Endodermal cell (in vitro differentiated cells): ENCODE measurements at regions not wholly inside any gene's neighbourhood (a gene's known extent, or its start where the extent isn't known, plus 50 kb on each side); places are given as distances from the start of the nearest gene placed in this dataset.

Source experiments
- DNase-seq: peaks from one replicate; pipeline ENCODE4 v3.0.0-alpha.2; 2017
- H3K27ac ChIP-seq: 2 replicates; pipeline ENCODE4 v1.5.1; 2013; ENCODE audit warnings: mild to moderate bottlenecking, low read depth, low read length, moderate library complexity
- H3K27me3 ChIP-seq: 2 replicates; pipeline ENCODE4 v1.6.1; 2013; ENCODE audit warnings: mild to moderate bottlenecking, low read length, moderate library complexity; ENCODE audit not compliant: insufficient read depth, control insufficient read depth, poor library complexity, severe bottlenecking
- H3K36me3 ChIP-seq: 2 replicates; pipeline ENCODE4 v1.7.0; 2013; ENCODE audit warnings: mild to moderate bottlenecking, low read length, moderate library complexity; ENCODE audit not compliant: control insufficient read depth, insufficient read depth
- H3K4me1 ChIP-seq: one replicate; pipeline ENCODE4 v1.7.0; 2013; ENCODE audit warnings: low read length; ENCODE audit not compliant: control insufficient read depth, insufficient read depth
- H3K4me3 ChIP-seq: 2 replicates; pipeline ENCODE4 v1.5.1; 2013; ENCODE audit warnings: mild to moderate bottlenecking, low read length, moderate library complexity
- H3K9ac ChIP-seq: 2 replicates; pipeline ENCODE4 v1.6.1; 2013; ENCODE audit warnings: mild to moderate bottlenecking, low read length, moderate library complexity; ENCODE audit not compliant: poor library complexity, severe bottlenecking; ENCODE audit errors: extremely low read depth
- H3K9me3 ChIP-seq: 2 replicates; pipeline ENCODE4 v1.6.1; 2013; ENCODE audit warnings: mild to moderate bottlenecking, low read length, moderate library complexity; ENCODE audit not compliant: control insufficient read depth
- H3K27ac Mint-ChIP-seq: 2 replicates; pipeline ENCODE4 v1.8.0; 2020; ENCODE audit warnings: mixed read lengths
- H3K27me3 Mint-ChIP-seq: 2 replicates; pipeline ENCODE4 v1.8.0; 2021; ENCODE audit warnings: mild to moderate bottlenecking, mixed read lengths; ENCODE audit not compliant: insufficient read depth
- H3K36me3 Mint-ChIP-seq: 2 replicates; pipeline ENCODE4 v1.8.0; 2020; ENCODE audit warnings: low read depth, mixed read lengths
- H3K4me1 Mint-ChIP-seq: 2 replicates; pipeline ENCODE4 v1.8.0; 2020; ENCODE audit warnings: mixed read lengths
- H3K4me3 Mint-ChIP-seq: 2 replicates; pipeline ENCODE4 v1.8.0; 2020; ENCODE audit warnings: mild to moderate bottlenecking, moderate library complexity, mixed read lengths
- H3K9me3 Mint-ChIP-seq: 2 replicates; pipeline ENCODE4 v1.8.0; 2020; ENCODE audit warnings: mild to moderate bottlenecking, mixed read lengths
- CTCF ChIP-seq: fragments of 200-600 bp; sonication (generic); conservative IDR thresholded peaks from 2 replicates; pipeline ENCODE4 v1.5.0; 2021; ENCODE audit warnings: antibody characterized with exemption, mild to moderate bottlenecking
- WGBS, 2 experiments: methylation state at CpG; one replicate each; pipeline versions ENCODE4 v1.1.5 to v1.1.7; 2013; ENCODE audit warnings: missing lambda C conversion rate in 2 of 2, mixed read lengths in 1 of 2; ENCODE audit not compliant: insufficient coverage in 1 of 2, insufficient read length in 1 of 2; 5-methylcytosine and 5-hydroxymethylcytosine counted together

DNA sequence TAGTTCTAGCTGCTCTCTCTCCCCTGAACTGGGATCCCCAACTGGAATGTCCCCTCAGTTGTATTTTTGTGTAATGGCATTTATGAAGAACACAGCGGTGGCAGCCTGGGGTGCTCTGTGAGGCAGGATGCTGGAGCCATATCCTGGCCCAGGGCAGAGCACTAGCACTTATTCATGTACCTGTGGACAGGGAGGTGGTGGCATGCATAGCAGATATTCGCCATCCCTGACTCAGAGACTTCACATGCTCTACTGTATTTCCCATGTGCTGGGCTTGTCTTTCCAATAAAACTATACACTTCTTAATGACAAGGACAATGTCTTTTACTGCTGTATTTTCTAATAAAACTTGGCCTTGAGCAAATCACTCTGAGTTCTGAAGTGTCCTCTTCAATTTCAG, 125.3 kb downstream of the ADAMTS15 start:
- Mint-ChIP-seq H3K27ac (no peak overlapping the region), H3K27me3 (peaks cover 15% of the 10 kb centered on the region), H3K4me3 (no peak overlapping the region), H3K9me3 (peaks cover 8% of the 10 kb centered on the region), H3K4me1 (no peaks in the 10 kb centered on the region), H3K36me3 (no peaks in the 10 kb centered on the region)
- no peak for DNase-seq
- 91 to 92% methylated on average over 1 to 2 of the region's 2 CpGs for WGBS, 2 experiments
- Histone ChIP-seq H3K4me1 (peaks cover 4% of the 10 kb centered on the region), H3K9ac (no peak overlapping the region), H3K9me3 (no peaks in the 10 kb centered on the region), H3K27me3 (no peaks in the 10 kb centered on the region), H3K27ac (no peak overlapping the region), H3K4me3 (no peak overlapping the region), H3K36me3 (no peaks in the 10 kb centered on the region)
- TF ChIP-seq CTCF = no peak

DNA sequence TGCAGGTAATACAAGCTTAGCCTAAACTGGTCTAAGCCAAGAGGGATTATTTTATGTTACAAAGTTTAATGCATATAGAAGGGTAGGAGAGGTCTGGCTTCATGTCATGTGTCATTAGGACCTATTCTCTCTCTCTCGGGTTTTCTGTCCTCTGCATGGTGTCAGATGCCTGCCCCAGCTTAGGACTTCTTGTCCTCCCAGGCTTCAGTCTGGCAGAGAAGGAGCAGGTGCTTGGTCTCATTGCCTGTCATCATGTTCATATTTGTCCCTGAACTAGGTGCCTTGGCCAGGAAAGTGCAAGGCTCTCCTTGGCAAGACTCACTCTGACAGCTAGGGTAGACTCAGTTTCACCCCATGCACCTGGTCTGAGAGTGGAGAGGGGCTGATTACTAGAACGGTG, 126.3 kb downstream of the ADAMTS15 start:
- DNase-seq = no peak
- Histone ChIP-seq H3K27me3 (no peaks in the 10 kb centered on the region), H3K4me1 (peaks cover 4% of the 10 kb centered on the region), H3K9me3 (peaks cover 4% of the 10 kb centered on the region), H3K9ac (no peak overlapping the region), H3K4me3 (no peak overlapping the region), H3K36me3 (no peaks in the 10 kb centered on the region), H3K27ac (no peak overlapping the region)
- Mint-ChIP-seq H3K27ac (no peak overlapping the region), H3K9me3 (peaks cover 3% of the 10 kb centered on the region), H3K27me3 (peaks cover 16% of the 10 kb centered on the region), H3K36me3 (no peaks in the 10 kb centered on the region), H3K4me3 (no peak overlapping the region), H3K4me1 (no peaks in the 10 kb centered on the region)
- WGBS, 2 experiments = 93 to 100% methylated on average over 2 of the region's 2 CpGs
- TF ChIP-seq CTCF = no peak

DNA sequence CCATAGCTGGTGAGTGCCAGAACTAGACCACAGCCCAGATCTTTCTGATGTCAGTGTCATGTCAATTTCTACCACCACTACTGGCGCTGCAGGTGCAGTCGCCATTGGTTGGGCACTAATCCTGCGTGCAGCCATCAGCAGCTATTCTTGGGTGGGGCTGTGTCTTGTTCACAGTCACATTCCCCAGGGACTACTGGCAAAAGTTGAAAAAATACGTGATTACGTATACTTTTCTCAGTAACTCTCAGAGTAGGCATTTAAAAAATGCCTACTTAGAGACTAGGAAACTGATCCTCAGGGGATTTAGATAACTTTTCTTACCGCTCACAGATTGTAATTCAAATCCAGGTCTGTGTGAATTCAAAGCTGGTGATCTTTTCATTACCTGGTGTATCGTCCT, 127.7 kb downstream of the ADAMTS15 start:
- Histone ChIP-seq H3K27ac (no peak overlapping the region), H3K9me3 (peaks cover 4% of the 10 kb centered on the region), H3K36me3 (no peaks in the 10 kb centered on the region), H3K9ac (no peak overlapping the region), H3K27me3 (no peaks in the 10 kb centered on the region), H3K4me1 (peaks cover 8% of the 10 kb centered on the region), H3K4me3 (no peak overlapping the region)
- WGBS, 2 experiments = 92 to 93% methylated on average over 5 to 7 of the region's 7 CpGs
- H3K9me3 Mint-ChIP-seq = peaks cover 3% of the 10 kb centered on the region
- H3K36me3 Mint-ChIP-seq = no peaks in the 10 kb centered on the region
- no peak for DNase-seq
- H3K27me3 Mint-ChIP-seq = peaks cover 16% of the 10 kb centered on the region
- H3K4me3 Mint-ChIP-seq = no peak overlapping the region
- H3K4me1 Mint-ChIP-seq = peaks cover 11% of the 10 kb centered on the region
- H3K27ac Mint-ChIP-seq = no peak overlapping the region
- TF ChIP-seq CTCF = no peak
